Kidney (tissue), 13 donors: ENCODE measurements at regions not wholly inside any gene's neighbourhood (a gene's known extent, or its start where the extent isn't known, plus 50 kb on each side); places are given as distances from the start of the nearest gene placed in this dataset.
A peak's percentile ranks its signal among the peaks of the same experiment; 100 is the strongest.

Source experiments
- DNase-seq, 5 donors: peaks; one replicate each; pipeline ENCODE4 v3.0.0-alpha.2; 2013 to 2020
- FAIRE-seq: peaks from 2 replicates; lab custom pipeline; 2012; peaks lifted over from hg19 to GRCh38; lab: Jason Lieb, UNC
- H3K27ac ChIP-seq, 2 donors: one replicate each; pipeline ENCODE4 v1.7.0; 2013; ENCODE audit warnings: low read depth in 2 of 2, low read length in 2 of 2, inconsistent platforms in 1 of 2
- H3K27me3 ChIP-seq: one replicate; pipeline ENCODE4 v1.7.1; 2013; ENCODE audit warnings: low read length, inconsistent platforms; ENCODE audit not compliant: control insufficient read depth, insufficient read depth
- H3K36me3 ChIP-seq, 3 donors: one replicate each; pipeline versions ENCODE4 v1.7.0 to v1.7.1; 2013; ENCODE audit warnings: low read length in 3 of 3, control low read depth in 1 of 3, inconsistent platforms in 1 of 3; ENCODE audit not compliant: insufficient read depth in 3 of 3, control insufficient read depth in 2 of 3
- H3K4me1 ChIP-seq, 3 donors: one replicate each; pipeline versions ENCODE4 v1.7.0 to v1.7.1; 2013; ENCODE audit warnings: low read length in 3 of 3, inconsistent platforms in 1 of 3, low read depth in 1 of 3; ENCODE audit not compliant: control insufficient read depth in 2 of 3, insufficient read depth in 2 of 3
- H3K4me3 ChIP-seq, 3 donors: one replicate each; pipeline versions ENCODE4 v1.7.0 to v1.8.1; 2013; ENCODE audit warnings: low read length in 3 of 3, control low read depth in 1 of 3, inconsistent platforms in 1 of 3
- H3K9ac ChIP-seq, 3 donors: one replicate each; pipeline versions ENCODE4 v1.7.0 to v1.7.1; 2013; ENCODE audit warnings: low read length in 3 of 3, control low read depth in 1 of 3, inconsistent platforms in 1 of 3
- H3K9me3 ChIP-seq, 3 donors: one replicate each; pipeline versions ENCODE4 v1.7.0 to v1.7.1; 2013; ENCODE audit warnings: low read length in 3 of 3, control low read depth in 1 of 3, inconsistent platforms in 1 of 3; ENCODE audit not compliant: control insufficient read depth in 2 of 3, insufficient read depth in 1 of 3
- intact Hi-C: fragments of 100-400 bp; cut with DNase I; formaldehyde crosslinking; loops from one replicate; pipeline ENCODE4 v1.11.1; 2022
- TF ChIP-seq, protein P1 (sequence below): IDR thresholded peaks from 3 replicates; pipeline ENCODE4 v1.5.1; 2012; ENCODE audit warnings: mild to moderate bottlenecking, moderate library complexity, borderline replicate concordance; ENCODE audit not compliant: insufficient read depth; ENCODE audit errors: extremely low read depth
- donor health status: control.
- donor health status: control.
- donor health status: control.
- donor health status: control.
- donor health status: control.
- donor health status: DM: yes; HTN: yes; CAD: no.
- donor health status: Normal renal cell carcinoma (clear cell type).

DNA sequence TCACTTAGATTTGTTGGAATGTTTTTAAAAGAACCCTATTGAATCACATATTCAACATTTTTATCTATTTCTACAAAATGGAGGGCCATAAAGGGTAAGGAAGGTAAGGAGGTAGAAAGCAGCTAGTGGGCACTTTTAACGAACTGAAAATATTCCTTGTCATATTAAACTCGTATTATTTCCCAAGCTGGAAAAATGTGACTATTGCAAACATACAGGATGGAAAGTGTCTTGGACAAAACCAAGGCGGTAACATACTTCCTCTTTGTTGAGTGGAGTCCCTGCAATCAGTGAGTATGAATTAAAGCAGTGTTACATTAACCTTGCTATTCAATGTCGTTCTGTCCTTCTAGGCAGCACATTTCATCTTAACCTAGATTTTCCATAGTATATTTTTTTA lies 165.6 kb downstream of the RCN1 start:
- no peak overlapping the region for H3K4me3 ChIP-seq
- intact Hi-C loops, result no loop called here
- no peaks in the 10 kb centered on the region for H3K9me3 ChIP-seq
- FAIRE-seq (no peak), DNase-seq (no peak)
- H3K27me3 ChIP-seq, result no peaks in the 10 kb centered on the region
- TF ChIP-seq, protein P1, sequence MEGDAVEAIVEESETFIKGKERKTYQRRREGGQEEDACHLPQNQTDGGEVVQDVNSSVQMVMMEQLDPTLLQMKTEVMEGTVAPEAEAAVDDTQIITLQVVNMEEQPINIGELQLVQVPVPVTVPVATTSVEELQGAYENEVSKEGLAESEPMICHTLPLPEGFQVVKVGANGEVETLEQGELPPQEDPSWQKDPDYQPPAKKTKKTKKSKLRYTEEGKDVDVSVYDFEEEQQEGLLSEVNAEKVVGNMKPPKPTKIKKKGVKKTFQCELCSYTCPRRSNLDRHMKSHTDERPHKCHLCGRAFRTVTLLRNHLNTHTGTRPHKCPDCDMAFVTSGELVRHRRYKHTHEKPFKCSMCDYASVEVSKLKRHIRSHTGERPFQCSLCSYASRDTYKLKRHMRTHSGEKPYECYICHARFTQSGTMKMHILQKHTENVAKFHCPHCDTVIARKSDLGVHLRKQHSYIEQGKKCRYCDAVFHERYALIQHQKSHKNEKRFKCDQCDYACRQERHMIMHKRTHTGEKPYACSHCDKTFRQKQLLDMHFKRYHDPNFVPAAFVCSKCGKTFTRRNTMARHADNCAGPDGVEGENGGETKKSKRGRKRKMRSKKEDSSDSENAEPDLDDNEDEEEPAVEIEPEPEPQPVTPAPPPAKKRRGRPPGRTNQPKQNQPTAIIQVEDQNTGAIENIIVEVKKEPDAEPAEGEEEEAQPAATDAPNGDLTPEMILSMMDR, result no peak
- no peak overlapping the region for H3K27ac ChIP-seq
- H3K9ac ChIP-seq, result no peak overlapping the region
- H3K4me1 ChIP-seq, result no peaks in the 10 kb centered on the region
- no peaks in the 10 kb centered on the region for H3K36me3 ChIP-seq

DNA sequence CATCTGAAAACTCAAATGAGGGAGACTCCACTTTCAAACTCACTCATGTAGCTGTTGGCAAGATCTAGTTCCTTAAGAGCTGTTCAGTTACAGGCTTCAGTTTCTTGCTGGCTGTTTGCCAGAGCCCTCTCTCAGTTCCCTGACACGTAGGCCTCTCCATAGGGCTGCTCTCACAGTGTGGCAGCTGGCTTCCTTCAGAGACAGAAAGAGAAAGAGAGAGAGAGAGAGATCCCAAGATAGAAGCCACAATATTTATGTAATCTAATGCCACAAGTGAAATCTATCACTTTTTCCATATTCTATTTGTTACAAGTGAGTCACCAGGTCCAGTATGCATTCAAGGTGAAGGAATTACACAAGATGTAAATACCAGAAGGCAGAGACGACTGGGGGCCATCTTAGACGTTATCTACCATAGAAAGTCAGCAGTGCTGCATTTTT lies 168.8 kb downstream of the RCN1 start:
- Histone ChIP-seq H3K9ac (no peak overlapping the region), H3K36me3 (no peaks in the 10 kb centered on the region), H3K9me3 (no peaks in the 10 kb centered on the region), H3K4me3 (no peak overlapping the region), H3K27me3 (no peaks in the 10 kb centered on the region), H3K4me1 (no peaks in the 10 kb centered on the region), H3K27ac (no peak overlapping the region)
- TF ChIP-seq, protein P1, result no peak
- DNase-seq (peak in 4 of 5 donors; percentile 63 to 91 (median 72)), FAIRE-seq (no peak)
- intact Hi-C loops, result no loop called here

DNA sequence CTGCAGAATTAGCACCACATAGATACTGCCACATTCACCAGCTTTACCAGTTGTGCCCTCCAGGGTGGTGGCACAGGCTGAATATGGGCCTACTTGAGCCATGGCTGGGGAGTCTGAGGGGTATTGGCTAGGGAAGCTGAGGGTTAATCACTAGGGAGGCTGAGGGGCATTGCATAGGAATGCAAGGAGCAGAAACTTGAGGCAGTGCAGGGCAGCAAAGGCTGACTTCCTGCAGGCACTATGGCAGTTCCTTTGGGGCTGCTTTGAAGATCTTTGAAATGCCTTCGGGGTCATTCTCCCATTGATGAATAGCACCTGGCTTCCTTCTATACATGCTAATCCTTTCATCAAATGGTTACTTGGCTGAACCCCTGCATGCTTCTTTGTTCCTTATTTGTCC lies 171.5 kb downstream of the RCN1 start:
- Histone ChIP-seq H3K4me1 (no peaks in the 10 kb centered on the region), H3K9ac (no peak overlapping the region), H3K9me3 (no peaks in the 10 kb centered on the region), H3K27ac (no peak overlapping the region), H3K27me3 (no peaks in the 10 kb centered on the region), H3K36me3 (no peaks in the 10 kb centered on the region), H3K4me3 (no peak overlapping the region)
- intact Hi-C loops, result no loop called here
- FAIRE-seq (no peak), DNase-seq (no peak)
- TF ChIP-seq, protein P1, result no peak

- Histone ChIP-seq H3K36me3 (no peaks in the 10 kb centered on the region), H3K4me1 (no peaks in the 10 kb centered on the region), H3K4me3 (no peak overlapping the region), H3K9me3 (no peaks in the 10 kb centered on the region), H3K9ac (no peak overlapping the region), H3K27me3 (no peaks in the 10 kb centered on the region), H3K27ac (no peak overlapping the region)
- no peak for FAIRE-seq
- no peak for DNase-seq
- intact Hi-C loops, result no loop called here
- TF ChIP-seq, protein P1, result no peak
These were observed 169.4 kb downstream of the WT1 start for GRCh38 chr11:32265911-32266310.
